NCI-H345 treated with DMSO at 0.1 percent for 48 hours (cell line): ENCODE measurements at regions not wholly inside any gene's neighbourhood (a gene's known extent, or its start where the extent isn't known, plus 50 kb on each side); places are given as distances from the start of the nearest gene placed in this dataset.

Source experiments
- DNase-seq: peaks from one replicate; lab custom pipeline; 2025; ENCODE audit not compliant: unreplicated experiment; lab: John Stamatoyannopoulos, UW

GRCh38 chr15:95970326-95970725, 360.2 kb upstream of the NR2F2 start:
- DNase-seq, result no peak

DNA sequence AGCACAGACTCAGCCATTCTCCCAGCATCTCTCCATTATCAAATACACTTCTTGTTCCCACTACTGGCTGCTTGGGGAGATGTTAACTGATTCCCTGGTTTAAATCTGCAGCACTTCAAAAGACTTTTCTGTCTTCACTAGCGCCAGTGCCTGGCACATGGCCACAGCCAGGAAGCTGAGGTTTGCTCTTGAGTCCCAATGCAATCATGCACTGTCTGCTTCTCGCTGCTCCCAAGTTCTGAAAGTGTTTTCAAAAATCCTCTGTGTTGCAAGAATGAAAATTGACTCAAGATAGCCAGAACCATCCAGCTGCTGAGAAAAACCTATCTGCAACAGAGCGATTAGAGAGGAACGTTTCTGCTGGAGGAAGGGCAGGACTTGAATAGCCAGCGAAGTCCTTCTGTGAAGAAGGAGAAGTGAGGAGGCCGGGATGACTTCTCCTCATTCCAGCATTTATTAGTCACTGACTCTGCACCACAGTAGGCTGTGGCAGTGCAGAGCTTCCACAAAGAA, 358.4 kb upstream of the NR2F2 start:
- no peak for DNase-seq

DNA sequence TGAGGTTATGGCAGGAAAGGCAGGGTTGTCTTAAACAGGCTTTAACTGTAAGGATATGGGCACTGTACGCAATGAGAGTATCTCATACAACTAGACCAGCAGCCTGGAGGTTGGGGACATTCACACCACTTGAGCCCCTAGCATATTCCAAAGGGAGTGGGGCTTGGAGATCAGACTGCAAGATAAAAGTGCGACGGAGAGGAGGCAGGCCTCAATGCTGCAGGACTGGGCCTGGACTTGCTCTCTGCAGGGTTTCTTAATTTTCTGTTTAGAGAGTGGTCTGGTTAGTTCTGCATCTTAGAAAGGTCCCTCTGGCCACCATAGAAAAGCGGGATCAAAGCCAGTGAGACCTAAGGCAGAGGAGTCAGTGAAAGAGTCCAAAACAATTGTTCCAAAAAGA, 357.7 kb upstream of the NR2F2 start:
- no peak for DNase-seq

GRCh38 chr15:95973566-95974256, 356.8 kb upstream of the NR2F2 start:
- DNase-seq, result no peak

- no peak for DNase-seq
Measured at GRCh38 chr15:95975212-95975611, 355.3 kb upstream of the NR2F2 start.

- DNase-seq, result no peak
Measured at GRCh38 chr15:95979286-95979685, 351.2 kb upstream of the NR2F2 start.

GRCh38 chr15:95981209-95981608, 349.3 kb upstream of the NR2F2 start:
- DNase-seq, result no peak

- no peak for DNase-seq
Measured at GRCh38 chr15:95987299-95987698, 343.2 kb upstream of the NR2F2 start.

DNA sequence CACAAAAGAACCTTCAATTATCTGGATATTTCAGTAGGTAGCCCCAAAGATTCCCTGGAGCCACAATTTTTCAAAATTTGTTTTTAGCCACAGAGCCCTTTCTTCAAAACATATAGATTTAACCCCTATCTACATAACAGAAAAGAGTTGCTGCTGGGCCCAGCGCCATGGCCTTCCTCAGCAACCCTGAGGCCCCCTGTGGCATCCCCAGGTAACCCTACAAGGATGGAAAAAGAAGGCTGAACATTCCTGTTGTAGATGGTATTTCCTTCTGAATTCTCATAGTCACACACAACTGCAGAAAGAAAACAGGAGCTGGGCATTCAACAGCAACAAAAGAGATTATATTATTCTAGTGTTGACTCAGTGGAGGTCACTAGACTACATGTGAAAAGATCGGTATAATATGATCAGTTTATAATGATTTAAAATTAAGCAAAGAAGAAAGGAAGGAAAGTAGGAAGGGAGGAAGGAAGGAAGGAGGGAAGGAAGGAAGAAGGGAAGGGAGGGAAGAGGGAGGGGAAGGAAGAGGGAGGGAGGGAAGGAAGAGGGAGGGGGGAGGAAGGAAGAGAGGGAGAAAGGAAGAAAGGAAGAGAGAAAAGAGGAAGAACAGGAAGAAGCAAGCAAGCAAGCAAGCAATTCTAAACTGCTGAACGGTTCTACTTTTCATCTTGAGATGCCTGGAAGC, 342.5 kb upstream of the NR2F2 start:
- DNase-seq, result no peak

DNA sequence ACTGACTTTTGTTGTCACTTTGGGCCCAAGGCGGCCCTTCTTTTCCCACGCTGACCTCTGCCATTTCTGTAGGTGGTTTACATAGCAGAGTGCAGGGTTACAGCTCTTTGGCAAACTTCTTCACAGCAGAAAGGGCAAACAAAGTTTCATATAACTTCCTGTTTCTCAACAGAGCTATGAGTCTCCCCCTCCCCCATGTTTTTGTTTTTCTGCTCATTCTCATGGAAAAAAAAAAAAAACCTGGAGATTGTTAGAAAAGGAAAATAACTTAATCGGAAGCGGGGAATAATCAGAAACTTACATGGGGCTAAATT, 342.0 kb upstream of the NR2F2 start:
- no peak for DNase-seq

DNA sequence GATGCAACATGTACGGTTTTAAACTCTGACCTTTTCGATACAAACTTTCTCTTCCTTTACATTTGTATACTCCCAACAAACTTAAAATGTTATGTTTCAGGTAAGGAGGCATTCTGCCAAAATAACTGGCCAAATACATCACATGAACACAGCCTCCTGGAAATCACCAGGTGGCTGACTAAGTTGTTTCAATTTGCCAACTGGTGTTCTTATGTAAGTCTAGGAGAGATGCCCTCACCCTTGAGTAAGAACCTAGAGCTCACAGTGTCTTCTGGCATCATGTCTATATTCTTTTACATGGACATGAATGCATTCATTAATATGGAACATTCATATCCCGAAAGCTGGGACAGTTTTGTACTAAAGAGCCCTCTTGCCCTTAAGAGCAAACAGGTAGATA, 341.1 kb upstream of the NR2F2 start:
- no peak for DNase-seq

DNA sequence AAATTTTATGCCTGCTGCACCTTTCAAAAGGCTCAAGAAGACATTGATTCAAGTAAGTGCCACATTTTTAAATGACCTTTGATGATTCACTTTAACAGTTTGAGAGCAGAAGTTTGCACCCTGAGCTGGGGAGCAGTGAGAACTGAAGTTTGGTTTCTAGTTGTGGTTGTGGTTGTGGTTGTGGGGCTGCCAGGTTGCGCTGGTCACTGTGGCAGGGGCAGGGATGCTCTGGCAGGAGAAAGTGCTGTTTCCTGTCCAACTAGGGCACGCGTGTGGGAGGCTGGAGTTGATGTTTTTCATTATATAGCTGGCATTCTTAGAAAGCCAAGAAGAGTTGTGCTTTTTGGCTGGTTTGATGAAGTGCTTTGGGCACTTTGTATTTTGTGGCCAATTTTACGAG, 339.7 kb upstream of the NR2F2 start:
- no peak for DNase-seq

GRCh38 chr15:95994418-95994817, 336.1 kb upstream of the NR2F2 start:
- no peak for DNase-seq

GRCh38 chr15:95995375-95996168, 334.9 kb upstream of the NR2F2 start:
- DNase-seq, result no peak

DNA sequence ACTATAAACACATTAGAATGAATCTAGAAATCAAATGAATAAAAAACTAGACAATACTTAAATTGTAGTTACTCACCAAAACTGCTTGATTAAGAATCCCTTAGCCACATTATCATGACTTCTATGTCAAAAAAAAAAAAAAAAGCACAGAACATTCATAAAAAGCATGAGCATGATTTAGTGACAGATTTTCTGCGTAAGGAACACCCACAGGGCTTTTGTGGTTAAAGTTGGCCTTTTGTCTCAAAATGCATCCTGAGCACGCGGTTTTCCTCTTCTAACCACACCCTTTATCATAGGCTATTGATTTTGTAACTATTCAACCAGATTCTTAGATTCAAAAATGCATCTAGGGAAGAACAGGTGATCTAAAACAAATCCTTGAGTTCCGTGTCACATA, 334.0 kb upstream of the NR2F2 start:
- DNase-seq, result no peak

GRCh38 chr15:95998935-95999334, 331.6 kb upstream of the NR2F2 start:
- no peak for DNase-seq

DNA sequence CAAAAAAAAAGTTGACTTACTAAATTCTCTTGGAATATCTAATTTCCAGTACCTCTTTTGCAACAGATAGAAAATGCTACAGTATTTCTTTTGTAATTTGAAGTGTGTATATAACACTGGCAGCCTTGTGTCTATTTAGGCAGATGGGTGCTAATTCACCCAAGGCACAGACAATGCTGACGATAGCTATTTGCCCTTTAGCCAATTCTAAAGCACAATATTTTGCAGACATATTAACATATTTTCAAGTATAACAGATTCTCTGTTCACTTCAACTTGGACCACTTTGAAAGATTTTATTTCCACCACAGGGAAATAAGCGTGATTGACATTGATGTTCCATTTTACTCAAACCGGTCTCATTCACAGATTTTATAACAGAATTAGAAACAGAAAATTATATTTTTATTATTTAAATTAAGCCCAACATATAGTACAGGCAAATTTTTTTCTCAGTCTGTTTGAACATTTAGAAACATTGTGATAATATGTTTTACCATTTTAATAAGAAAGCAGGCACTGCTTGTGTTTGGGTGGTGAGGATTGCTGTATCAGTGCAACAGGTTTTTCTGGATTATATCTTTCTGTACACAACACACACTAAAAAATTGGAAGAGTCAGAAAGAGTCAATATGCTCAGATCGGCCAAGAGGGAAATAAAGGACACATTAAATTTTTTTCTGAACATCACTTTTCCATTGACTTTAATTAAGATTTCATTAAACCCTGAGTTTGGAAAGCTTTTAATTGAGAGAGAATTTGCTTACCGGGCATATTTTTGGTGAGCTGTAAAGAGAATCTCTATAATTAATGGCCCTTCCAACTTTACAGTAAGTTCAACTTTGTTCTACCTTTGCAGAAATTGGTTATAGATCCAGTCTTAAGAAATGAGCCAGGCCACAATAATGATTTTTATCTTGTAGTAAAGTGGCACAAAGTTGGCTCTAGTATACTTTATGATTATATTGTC, 327.3 kb upstream of the NR2F2 start:
- DNase-seq, result no peak

GRCh38 chr15:96005906-96006305, 324.6 kb upstream of the NR2F2 start:
- DNase-seq, result no peak

- no peak for DNase-seq
Measured at GRCh38 chr15:96011136-96011535, 319.4 kb upstream of the NR2F2 start.

DNA sequence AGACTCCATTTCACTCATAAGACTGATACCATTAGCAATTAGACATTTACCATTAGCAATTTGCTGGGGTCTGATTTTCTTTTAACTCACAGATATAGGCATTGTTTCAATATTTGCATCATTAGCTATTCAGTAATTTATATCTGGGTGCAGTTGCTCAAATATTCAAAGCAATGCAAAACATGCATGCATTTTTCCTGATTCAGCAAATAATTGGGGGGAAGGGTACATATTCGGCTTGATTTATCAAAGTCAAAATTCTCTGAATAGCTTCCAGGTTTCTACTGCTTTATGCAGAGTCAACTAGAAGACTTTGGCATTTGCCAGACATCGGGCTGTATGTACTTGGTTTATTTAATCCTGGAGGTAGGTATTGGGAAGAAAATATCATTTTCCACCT, 315.6 kb upstream of the NR2F2 start:
- no peak for DNase-seq

DNA sequence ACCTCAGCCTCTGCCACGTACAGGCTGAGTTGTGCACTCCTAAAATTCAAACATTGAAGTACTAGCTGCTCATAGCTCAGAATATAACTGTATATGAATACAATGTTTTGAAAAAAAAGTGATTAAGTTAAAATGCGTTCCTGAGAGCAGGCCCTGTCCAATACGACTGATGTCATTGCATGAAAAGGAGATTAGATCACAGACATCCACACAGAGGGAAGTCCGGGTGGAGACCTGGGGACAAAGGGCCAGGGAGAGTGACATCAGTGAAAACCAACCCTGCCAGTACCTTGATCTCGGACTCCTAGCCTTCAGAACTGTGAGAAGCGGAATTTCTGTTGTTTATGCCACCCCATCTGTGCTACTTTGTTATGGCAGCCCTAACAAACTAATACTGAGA, 311.4 kb upstream of the NR2F2 start:
- no peak for DNase-seq
